GM19025 (cell line): ENCODE measurements at regions not wholly inside any gene's neighbourhood (a gene's known extent, or its start where the extent isn't known, plus 50 kb on each side); places are given as distances from the start of the nearest gene placed in this dataset.

Source experiments
- ATAC-seq: cut with Tn5 transposase; IDR thresholded peaks from one replicate; pipeline ENCODE4 v1.9.1; 2021; ENCODE audit warnings: mild to moderate bottlenecking, low read depth, moderate library complexity; ENCODE audit not compliant: unreplicated experiment

GRCh38 chr5:54774281-54775170, 210.9 kb downstream of the ESM1 start:
- ATAC-seq = no peak

GRCh38 chr5:54772684-54773083, 212.7 kb downstream of the ESM1 start:
- ATAC-seq = no peak

- no peak for ATAC-seq
Observed at GRCh38 chr5:54772231-54772630, 213.2 kb downstream of the ESM1 start.

- ATAC-seq = no peak
Observed at GRCh38 chr5:54769746-54770145, 215.6 kb downstream of the ESM1 start.

- ATAC-seq = no peak
Observed at GRCh38 chr5:54769072-54769471, 216.3 kb downstream of the ESM1 start.

- ATAC-seq = no peak
Observed at GRCh38 chr5:54766748-54767147, 218.6 kb downstream of the ESM1 start.

- no peak for ATAC-seq
Observed at GRCh38 chr5:54765165-54766028, 220.0 kb downstream of the ESM1 start.

GRCh38 chr5:54764102-54765090, 221.0 kb downstream of the ESM1 start:
- ATAC-seq = no peak

GRCh38 chr5:54761213-54761701, 224.1 kb downstream of the ESM1 start:
- ATAC-seq = no peak

GRCh38 chr5:54760182-54760935, 225.0 kb downstream of the ESM1 start:
- no peak for ATAC-seq

- no peak for ATAC-seq
Observed at GRCh38 chr5:54758038-54758437, 227.4 kb downstream of the ESM1 start.

- no peak for ATAC-seq
Observed at GRCh38 chr5:54757541-54757940, 227.9 kb downstream of the ESM1 start.

- ATAC-seq = no peak
Observed at GRCh38 chr5:54756796-54757402, 228.5 kb downstream of the ESM1 start.

- no peak for ATAC-seq
Observed at GRCh38 chr5:54756301-54756700, 229.1 kb downstream of the ESM1 start.

GRCh38 chr5:54754878-54755277, 230.5 kb downstream of the ESM1 start:
- no peak for ATAC-seq

GRCh38 chr5:54754420-54754819, 231.0 kb downstream of the ESM1 start:
- no peak for ATAC-seq

GRCh38 chr5:54753753-54754152, 231.6 kb downstream of the ESM1 start:
- ATAC-seq = no peak

- peak; percentile 76 for ATAC-seq
Observed at GRCh38 chr5:54753034-54753433, 232.4 kb downstream of the ESM1 start.

GRCh38 chr5:54748527-54748926, 231.0 kb downstream of the SNX18 start:
- ATAC-seq = no peak
